IPS DF 4.7 (cell line): ENCODE measurements at regions not wholly inside any gene's neighbourhood (a gene's known extent, or its start where the extent isn't known, plus 50 kb on each side); places are given as distances from the start of the nearest gene placed in this dataset.

Experiments
- DNase-seq: peaks from one replicate; pipeline ENCODE4 v3.0.0-alpha.2; 2013; ENCODE audit warnings: low spot score; ENCODE audit errors: extremely low read depth

- DNase-seq, result no peak
These were observed 474.4 kb downstream of the SH2D1A start for GRCh38 chrX:124820738-124821137.

GRCh38 chrX:124827258-124827845 lies 481.0 kb downstream of the SH2D1A start:
- no peak for DNase-seq

- DNase-seq, result no peak
These were observed 483.6 kb downstream of the SH2D1A start for GRCh38 chrX:124829930-124830329.

- DNase-seq, result no peak
These were observed 482.9 kb upstream of the TEX13C start for GRCh38 chrX:124836786-124837185.

GRCh38 chrX:124842205-124842604 lies 477.5 kb upstream of the TEX13C start:
- no peak for DNase-seq

GRCh38 chrX:124860736-124861135 lies 458.9 kb upstream of the TEX13C start:
- DNase-seq, result no peak

GRCh38 chrX:124862301-124862700 lies 457.4 kb upstream of the TEX13C start:
- no peak for DNase-seq

- no peak for DNase-seq
These were observed 456.4 kb upstream of the TEX13C start for GRCh38 chrX:124863303-124863702.

GRCh38 chrX:124887572-124887971 lies 432.1 kb upstream of the TEX13C start:
- DNase-seq, result no peak

- DNase-seq, result no peak
These were observed 423.7 kb upstream of the TEX13C start for GRCh38 chrX:124895947-124896346.

- no peak for DNase-seq
These were observed 416.7 kb upstream of the TEX13C start for GRCh38 chrX:124902953-124903352.

GRCh38 chrX:124910611-124911010 lies 409.1 kb upstream of the TEX13C start:
- no peak for DNase-seq

- no peak for DNase-seq
These were observed 402.7 kb upstream of the TEX13C start for GRCh38 chrX:124917011-124917410.

GRCh38 chrX:124925681-124926080 lies 394.0 kb upstream of the TEX13C start:
- no peak for DNase-seq

GRCh38 chrX:124931241-124931640 lies 388.4 kb upstream of the TEX13C start:
- no peak for DNase-seq

GRCh38 chrX:124931958-124932357 lies 387.7 kb upstream of the TEX13C start:
- no peak for DNase-seq

- no peak for DNase-seq
These were observed 381.0 kb upstream of the TEX13C start for GRCh38 chrX:124938715-124939114.

- DNase-seq, result no peak
These were observed 379.1 kb upstream of the TEX13C start for GRCh38 chrX:124940531-124940930.

- no peak for DNase-seq
These were observed 365.3 kb upstream of the TEX13C start for GRCh38 chrX:124954402-124954801.

- no peak for DNase-seq
These were observed 359.2 kb upstream of the TEX13C start for GRCh38 chrX:124960454-124960853.

GRCh38 chrX:124963717-124964116 lies 356.0 kb upstream of the TEX13C start, which contains the start of gene TENM1:
TSS of gene TENM1 (minus strand) at chrX:124963817.
- no peak for DNase-seq

- no peak for DNase-seq
These were observed 344.2 kb upstream of the TEX13C start for GRCh38 chrX:124975456-124975855.

- no peak for DNase-seq
These were observed 338.3 kb upstream of the TEX13C start for GRCh38 chrX:124981420-124981819.
